Mammary epithelial cell (primary cell): ENCODE measurements at regions not wholly inside any gene's neighbourhood (a gene's known extent, or its start where the extent isn't known, plus 50 kb on each side); places are given as distances from the start of the nearest gene placed in this dataset.

Experiments
- EZH2 ChIP-seq: IDR thresholded peaks from 2 replicates; pipeline ENCODE4 v1.6.1; 2012; ENCODE audit warnings: low read length, inconsistent platforms, borderline replicate concordance
- TF ChIP-seq, protein P1 (sequence below), 2 donors: IDR thresholded peaks in 1 of 2; conservative IDR thresholded peaks in 1 of 2; 2 replicates each; pipeline ENCODE4 v1.5.1; 2011 to 2012; ENCODE audit warnings: inconsistent platforms in 2 of 2, low read length in 2 of 2, mild to moderate bottlenecking in 2 of 2, control low read depth in 1 of 2, low read depth in 1 of 2; ENCODE audit not compliant: insufficient read depth in 1 of 2; ENCODE audit errors: extremely low read depth in 1 of 2

- TF ChIP-seq, protein P1, sequence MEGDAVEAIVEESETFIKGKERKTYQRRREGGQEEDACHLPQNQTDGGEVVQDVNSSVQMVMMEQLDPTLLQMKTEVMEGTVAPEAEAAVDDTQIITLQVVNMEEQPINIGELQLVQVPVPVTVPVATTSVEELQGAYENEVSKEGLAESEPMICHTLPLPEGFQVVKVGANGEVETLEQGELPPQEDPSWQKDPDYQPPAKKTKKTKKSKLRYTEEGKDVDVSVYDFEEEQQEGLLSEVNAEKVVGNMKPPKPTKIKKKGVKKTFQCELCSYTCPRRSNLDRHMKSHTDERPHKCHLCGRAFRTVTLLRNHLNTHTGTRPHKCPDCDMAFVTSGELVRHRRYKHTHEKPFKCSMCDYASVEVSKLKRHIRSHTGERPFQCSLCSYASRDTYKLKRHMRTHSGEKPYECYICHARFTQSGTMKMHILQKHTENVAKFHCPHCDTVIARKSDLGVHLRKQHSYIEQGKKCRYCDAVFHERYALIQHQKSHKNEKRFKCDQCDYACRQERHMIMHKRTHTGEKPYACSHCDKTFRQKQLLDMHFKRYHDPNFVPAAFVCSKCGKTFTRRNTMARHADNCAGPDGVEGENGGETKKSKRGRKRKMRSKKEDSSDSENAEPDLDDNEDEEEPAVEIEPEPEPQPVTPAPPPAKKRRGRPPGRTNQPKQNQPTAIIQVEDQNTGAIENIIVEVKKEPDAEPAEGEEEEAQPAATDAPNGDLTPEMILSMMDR (conservative IDR thresholded peaks at IDR 0.05 in 1 of 2, IDR thresholded peaks at IDR 0.05 in 1 of 2; ENCODE audit: extremely low read depth in 1 of 2, insufficient read depth in 1 of 2, low read depth in 1 of 2, low read length in 2 of 2) = no peak
- no peak for TF ChIP-seq EZH2
These were observed 134.6 kb downstream of the OLFM1 start for GRCh38 chr9:135221951-135222631.
